ENCODE measurements at regions not wholly inside any gene's neighbourhood (a gene's known extent, or its start where the extent isn't known, plus 50 kb on each side); places are given as distances from the start of the nearest gene placed in this dataset.

DNA sequence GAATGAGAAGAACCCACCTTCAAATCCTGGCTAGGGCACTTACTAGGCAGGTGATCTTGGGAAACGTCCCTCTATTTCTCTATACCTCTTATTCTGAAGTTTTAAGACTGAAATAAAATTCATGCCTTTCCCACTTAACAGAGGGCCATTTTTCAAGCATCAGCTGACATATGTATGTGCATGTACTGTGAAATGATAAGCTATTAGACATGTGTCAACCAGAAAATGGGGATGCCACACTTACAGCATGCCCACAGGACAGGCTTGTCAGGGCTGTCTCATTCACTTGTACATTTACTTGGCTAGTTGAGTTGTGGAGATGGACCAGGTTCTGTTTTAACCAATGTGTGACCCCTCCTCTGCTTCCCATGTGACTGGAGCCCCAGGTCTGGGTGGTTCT is 78.5 kb downstream of the C9orf152 start:
- ChIA-PET POLR2A (ENCODE audit: unreplicated experiment) (interaction anchor here (1.0 kb wide), 1 partner anchor 80 kb away, joined by 3 read pairs; no protein-coding TSS in a partner anchor), CTCF (no interaction called here)
- Histone ChIP-seq H3K27me3 (ENCODE audit: control insufficient read depth, insufficient read depth, low read length) (no peaks in the 10 kb centered on the region), H4K5ac (ENCODE audit: low read depth, low read length) (no peak overlapping the region), H3K9me3 (ENCODE audit: control insufficient read depth, insufficient read depth, low read length) (no peaks in the 10 kb centered on the region), H2AK9ac (replicated peaks; ENCODE audit: low read depth, low read length, poor library complexity) (no peak overlapping the region), H3K4me2 (ENCODE audit: low read depth, low read length) (no peak overlapping the region), H3K4ac (ENCODE audit: low read depth, low read length) (peak overlapping the region; percentile 32; the same call in 1 of the 2 replicates), H3K23ac (ENCODE audit: low read depth, low read length) (peak overlapping the region; percentile 49), H2AFZ (replicated peaks; ENCODE audit: low read length, poor library complexity) (no peak overlapping the region), H3K36me3 (ENCODE audit: control insufficient read depth, insufficient read depth, low read length) (peaks cover 2% of the 10 kb centered on the region; the same call in 1 of the 2 replicates), H2BK15ac (ENCODE audit: low read depth, low read length) (peak overlapping the region; percentile 55; the same call in 1 of the 3 replicates), H2BK20ac (ENCODE audit: low read depth, low read length) (no peak overlapping the region; the same call in 1 of the 2 replicates), H3K79me1 (ENCODE audit: low read depth in 1 of 2, low read length in 2 of 2) (peaks cover 7 to 85% of the 10 kb centered on the region in 2 experiments; a peak in 3 of 4 replicates), H2BK120ac (ENCODE audit: low read depth, low read length) (0 out of 2 replicates have a peak overlapping the region, but pooled peaks have one; percentile 0), H4K8ac (ENCODE audit: low read depth in 2 of 2, low read length in 2 of 2) (peak overlapping the region in 1 of 2 experiments; percentile 4; a peak in 1 of 4 replicates), H3K4me1 (ENCODE audit: control insufficient read depth, insufficient read depth, low read length) (peaks cover 50% of the 10 kb centered on the region), H3K18ac (ENCODE audit: low read depth, low read length) (no peak overlapping the region), H4K91ac (ENCODE audit: insufficient read depth, low read depth, low read length) (no peak overlapping the region; the same call in 1 of the 2 replicates), H3K9me1 (ENCODE audit: insufficient read depth, low read length) (peaks cover 46% of the 10 kb centered on the region), H3K4me3 (ENCODE audit: insufficient read depth, low read depth, low read length) (no peak overlapping the region), H2BK5ac (ENCODE audit: low read depth, low read length, poor library complexity, severe bottlenecking) (no peak overlapping the region), H2AK5ac (ENCODE audit: low read depth, low read length) (no peak overlapping the region), H4K20me1 (ENCODE audit: insufficient read depth, low read length) (peaks cover 96% of the 10 kb centered on the region), H3K14ac (replicated peaks; ENCODE audit: low read depth, low read length) (peak overlapping the region; percentile 13; the same call in 1 of the 2 replicates), H3K27ac (ENCODE audit: insufficient read depth, low read length) (0 out of 2 replicates have a peak overlapping the region, but pooled peaks have one; percentile 0), H3K9ac (ENCODE audit: low read depth, low read length) (no peak overlapping the region), H3K56ac (ENCODE audit: extremely low read depth, insufficient read depth, low read length) (no peak overlapping the region)
- dilution Hi-C loops (cut with HindIII; ENCODE audit: low sequenced_read_pairs, unreplicated experiment), result no loop called here
- in situ Hi-C loops (cut with MboI; ENCODE audit: low sequenced_read_pairs), result no loop called here
- intact Hi-C loops (cut with micrococcal nuclease), result no loop called here
- BruUV-seq (replicated peaks), result no TSS peak
- DNase-seq, result no peak
- no peak for ATAC-seq (ENCODE audit: low read depth)
- WGBS, 2 experiments (ENCODE audit: extremely low coverage in 2 of 2, insufficient read length in 1 of 2), result no CpG with 5 or more reads among the region's 1 CpG
- TF ChIP-seq RAD21 (IDR thresholded peaks at IDR 0.05; ENCODE audit: low read length), result no peak
- no peak for TF ChIP-seq CHD1 (IDR thresholded peaks at IDR 0.05; ENCODE audit: low read depth, low read length)
- TF ChIP-seq, protein P1, sequence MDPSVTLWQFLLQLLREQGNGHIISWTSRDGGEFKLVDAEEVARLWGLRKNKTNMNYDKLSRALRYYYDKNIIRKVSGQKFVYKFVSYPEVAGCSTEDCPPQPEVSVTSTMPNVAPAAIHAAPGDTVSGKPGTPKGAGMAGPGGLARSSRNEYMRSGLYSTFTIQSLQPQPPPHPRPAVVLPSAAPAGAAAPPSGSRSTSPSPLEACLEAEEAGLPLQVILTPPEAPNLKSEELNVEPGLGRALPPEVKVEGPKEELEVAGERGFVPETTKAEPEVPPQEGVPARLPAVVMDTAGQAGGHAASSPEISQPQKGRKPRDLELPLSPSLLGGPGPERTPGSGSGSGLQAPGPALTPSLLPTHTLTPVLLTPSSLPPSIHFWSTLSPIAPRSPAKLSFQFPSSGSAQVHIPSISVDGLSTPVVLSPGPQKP (IDR thresholded peaks at IDR 0.05; ENCODE audit: borderline replicate concordance, low read depth, low read length), result no peak

Data from IMR-90 (cell line).